Adrenal gland (tissue), 5 donors: ENCODE measurements at regions not wholly inside any gene's neighbourhood (a gene's known extent, or its start where the extent isn't known, plus 50 kb on each side); places are given as distances from the start of the nearest gene placed in this dataset.

Experiments
- CTCF ChIP-seq, 6 experiments: fragments of 450-650 bp in 4 of 6; fragments of 200-600 bp in 2 of 6; sonication (generic) in 1 of 6; IDR thresholded peaks; 1 replicate in 5 of 6; 2 replicates in 1 of 6; pipeline versions ENCODE4 v1.5.1 to v1.8.0; 2016 to 2021; ENCODE audit warnings: antibody characterized with exemption in 6 of 6, mild to moderate bottlenecking in 2 of 6, moderate library complexity in 1 of 6
- POLR2A ChIP-seq, 2 donors: fragments of 450-650 bp; IDR thresholded peaks; one replicate each; pipeline ENCODE4 v1.6.1; 2017; ENCODE audit warnings: antibody characterized with exemption in 2 of 2, mild to moderate bottlenecking in 2 of 2, moderate library complexity in 1 of 2
- donor health status: DM: no; HTN: no; CAD: no.

DNA sequence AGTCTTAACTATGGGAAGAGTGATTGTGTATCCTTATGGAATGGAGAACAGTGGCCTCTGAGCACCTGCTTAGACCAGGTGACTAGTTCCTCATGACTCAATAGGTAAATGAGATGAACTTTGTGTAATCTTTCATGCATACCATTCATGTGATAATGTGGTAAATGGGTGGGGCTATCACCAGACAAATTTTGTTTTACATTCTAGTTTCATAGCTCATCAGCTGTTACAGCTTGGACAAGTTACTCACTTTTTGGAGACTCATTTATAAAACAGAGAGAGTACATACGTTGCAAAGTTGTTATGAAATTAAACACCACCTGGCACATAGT is 103.7 kb upstream of the TGFBR2 start:
- TF ChIP-seq POLR2A (IDR thresholded peaks at IDR 0.05) (no peak), CTCF (IDR thresholded peaks at IDR 0.05) (no peak)
